Endothelial cell of umbilical vein (primary cell): ENCODE measurements at regions not wholly inside any gene's neighbourhood (a gene's known extent, or its start where the extent isn't known, plus 50 kb on each side); places are given as distances from the start of the nearest gene placed in this dataset.

Experiments
- BruUV-seq: library from RNA; stranded (reverse); fragments of 400-500 nt; replicated peaks from 2 replicates; lab custom pipeline; 2021; lab: Mats Ljungman, UMichigan
- CTCF ChIA-PET: fragments of 300-600, 350-600 bp; sonication (Branson Sonifier 250); formaldehyde crosslinking; loops from one replicate; lab custom pipeline; 2021; ENCODE audit warnings: antibody characterized with exemption, inconsistent platforms; lab: Charles Lee
- POLR2A ChIA-PET: fragments of 300-600, 350-600 bp; sonication (Branson Sonifier 250); formaldehyde crosslinking; loops from one replicate; lab custom pipeline; 2021; ENCODE audit warnings: antibody characterized with exemption, inconsistent platforms; lab: Charles Lee
- DNase-seq: peaks from one replicate; pipeline ENCODE4 v3.0.0-alpha.2; 2011; ENCODE audit warnings: low read depth, low spot score
- FAIRE-seq: peaks from 2 replicates; lab custom pipeline; 2011; peaks lifted over from hg19 to GRCh38; lab: Jason Lieb, UNC
- H2AFZ ChIP-seq: 2 replicates; pipeline ENCODE4 v1.6.0; 2012; ENCODE audit warnings: low read depth, low read length, control low read depth, inconsistent platforms
- H3K27ac ChIP-seq: 2 replicates; pipeline ENCODE4 v1.5.1; 2011; ENCODE audit warnings: low read depth, mild to moderate bottlenecking, control low read depth, low read length, moderate library complexity; ENCODE audit not compliant: insufficient read depth
- H3K27me3 ChIP-seq, 2 experiments: 2 replicates each; pipeline versions ENCODE4 v1.6.0 to v1.6.1; 2011; ENCODE audit warnings: low read length in 2 of 2, mixed read lengths in 1 of 2; ENCODE audit not compliant: control insufficient read depth in 2 of 2, insufficient read depth in 2 of 2
- H3K36me3 ChIP-seq, 2 experiments: 2 replicates in 1 of 2; 3 replicates in 1 of 2; pipeline ENCODE4 v1.5.1; 2011; ENCODE audit warnings: low read length in 2 of 2, mild to moderate bottlenecking in 1 of 2, moderate library complexity in 1 of 2; ENCODE audit not compliant: control insufficient read depth in 2 of 2, insufficient read depth in 2 of 2; ENCODE audit errors: extremely low read depth in 1 of 2
- H3K4me1 ChIP-seq: 3 replicates; pipeline ENCODE4 v1.5.1; 2011; ENCODE audit warnings: mild to moderate bottlenecking, low read length; ENCODE audit not compliant: control insufficient read depth, insufficient read depth; ENCODE audit errors: extremely low read depth
- H3K4me2 ChIP-seq: 2 replicates; pipeline ENCODE4 v1.6.1; 2011; ENCODE audit warnings: low read length, control low read depth, mixed read lengths; ENCODE audit not compliant: insufficient read depth
- H3K4me3 ChIP-seq, 3 experiments: fragments of 200-600 bp in 1 of 3; sonication (generic), shearing (Covaris generic) in 1 of 3; replicated peaks in 1 of 3; 2 replicates each; pipeline ENCODE4 v1.5.1; 2011 to 2016; ENCODE audit warnings: control low read depth in 3 of 3, low read length in 3 of 3, mild to moderate bottlenecking in 2 of 3, inconsistent platforms in 1 of 3, low read depth in 1 of 3, moderate library complexity in 1 of 3; ENCODE audit not compliant: insufficient read depth in 1 of 3
- H3K79me2 ChIP-seq: 2 replicates; pipeline ENCODE4 v1.6.0; 2012; ENCODE audit warnings: low read length, inconsistent platforms; ENCODE audit not compliant: control insufficient read depth, insufficient read depth
- H3K9ac ChIP-seq: replicated peaks from 2 replicates; pipeline ENCODE3; 2011; ENCODE audit warnings: low read length, control low read depth; ENCODE audit not compliant: insufficient read depth; ENCODE audit errors: extremely low read depth
- H3K9me1 ChIP-seq: replicated peaks from 3 replicates; pipeline ENCODE4 v1.6.0; 2011; ENCODE audit warnings: mild to moderate bottlenecking, low read length; ENCODE audit not compliant: control insufficient read depth, insufficient read depth; ENCODE audit errors: extremely low read depth
- H3K9me3 ChIP-seq: replicated peaks from 2 replicates; pipeline ENCODE4 v1.5.1; 2012; ENCODE audit warnings: low read length, inconsistent platforms; ENCODE audit not compliant: control insufficient read depth, insufficient read depth
- H4K20me1 ChIP-seq: replicated peaks from 2 replicates; pipeline ENCODE3; 2011; ENCODE audit warnings: mild to moderate bottlenecking, low read length; ENCODE audit not compliant: control insufficient read depth, insufficient read depth; ENCODE audit errors: extremely low read depth
- EZH2 ChIP-seq: IDR thresholded peaks from 2 replicates; pipeline ENCODE4 v1.6.1; 2012; ENCODE audit warnings: borderline replicate concordance, low read depth, mild to moderate bottlenecking, moderate library complexity, low read length, inconsistent platforms; ENCODE audit not compliant: severe bottlenecking
- FOS ChIP-seq: IDR thresholded peaks from 2 replicates; pipeline ENCODE4 v1.6.1; 2011; ENCODE audit warnings: mild to moderate bottlenecking, low read length, moderate library complexity, borderline replicate concordance; ENCODE audit not compliant: insufficient read depth
- GATA2 ChIP-seq: IDR thresholded peaks from 2 replicates; pipeline ENCODE4 v1.7.0; 2011; ENCODE audit warnings: low read depth, mild to moderate bottlenecking, moderate library complexity, mixed read lengths, low read length; ENCODE audit not compliant: insufficient read length, insufficient read depth
- JUN ChIP-seq: IDR thresholded peaks from 2 replicates; pipeline ENCODE4 v1.6.1; 2011; ENCODE audit warnings: borderline replicate concordance, low read depth; ENCODE audit not compliant: insufficient read length, insufficient read depth
- MYC ChIP-seq: IDR thresholded peaks from one replicate; pipeline ENCODE4 v1.6.1; 2011; ENCODE audit warnings: mild to moderate bottlenecking, low read depth, low read length
- POLR2A ChIP-seq: IDR thresholded peaks from 2 replicates; pipeline ENCODE4 v1.6.1; 2012; ENCODE audit warnings: low read depth, mild to moderate bottlenecking, control low read depth, low read length
- POLR2AphosphoS5 ChIP-seq: IDR thresholded peaks from 2 replicates; pipeline ENCODE4 v1.6.1; 2012; ENCODE audit warnings: low read depth, mild to moderate bottlenecking, control low read depth, low read length, moderate library complexity; ENCODE audit not compliant: insufficient read depth
- dilution Hi-C: fragments of 300-500 bp; cut with MboI; formaldehyde crosslinking; loops from one replicate; pipeline ENCODE4 v1.15.0; 2019; ENCODE audit warnings: low sequenced_read_pairs; ENCODE audit not compliant: extremely low pct_ligation_motif_present
- intact Hi-C: fragments of 100-400 bp; cut with micrococcal nuclease; formaldehyde crosslinking; loops from one replicate; pipeline ENCODE4 v1.10.0; 2022
- TF ChIP-seq, protein P1 (sequence below), 2 donors: IDR thresholded peaks; 1 replicate in 1 of 2; 2 replicates in 1 of 2; pipeline ENCODE4 v1.5.1; 2011; ENCODE audit warnings: low read length in 2 of 2, mild to moderate bottlenecking in 2 of 2, moderate library complexity in 2 of 2, control low read depth in 1 of 2, inconsistent platforms in 1 of 2, low read depth in 1 of 2; ENCODE audit not compliant: insufficient read depth in 1 of 2; ENCODE audit errors: extremely low read depth in 1 of 2
- TF ChIP-seq, protein P2 (sequence below): IDR thresholded peaks from 2 replicates; pipeline ENCODE4 v1.6.1; 2011; ENCODE audit not compliant: insufficient read depth, insufficient read length

DNA sequence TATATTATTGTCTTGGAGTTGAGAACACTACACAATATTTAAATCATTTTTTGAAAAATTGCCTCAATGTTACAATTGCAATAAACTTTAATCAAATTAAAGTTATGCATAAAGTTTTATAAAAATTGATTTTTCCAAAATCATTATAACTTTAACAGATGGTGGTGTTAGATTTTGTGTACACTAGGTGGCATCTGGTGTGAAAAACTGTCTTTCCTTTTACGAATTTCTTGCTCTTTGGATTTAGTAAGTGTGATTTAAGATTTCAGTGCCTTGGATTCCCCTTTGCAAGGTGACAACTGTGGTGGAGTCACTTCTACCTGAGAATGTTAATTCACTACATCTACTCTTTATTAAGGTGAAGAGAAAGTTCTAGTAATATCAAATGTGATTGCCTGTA, 91.6 kb downstream of the AREG start:
- BruUV-seq: no TSS peak
- intact Hi-C loops (loop anchor here (1.0 to 10.0 kb wide), 5 partner anchors 87 to 302 kb away; no protein-coding TSS in a partner anchor), dilution Hi-C loops (loop anchor here (25.0 kb wide), 1 partner anchor 149 kb away; no protein-coding TSS in a partner anchor)
- TF ChIP-seq, protein P1, sequence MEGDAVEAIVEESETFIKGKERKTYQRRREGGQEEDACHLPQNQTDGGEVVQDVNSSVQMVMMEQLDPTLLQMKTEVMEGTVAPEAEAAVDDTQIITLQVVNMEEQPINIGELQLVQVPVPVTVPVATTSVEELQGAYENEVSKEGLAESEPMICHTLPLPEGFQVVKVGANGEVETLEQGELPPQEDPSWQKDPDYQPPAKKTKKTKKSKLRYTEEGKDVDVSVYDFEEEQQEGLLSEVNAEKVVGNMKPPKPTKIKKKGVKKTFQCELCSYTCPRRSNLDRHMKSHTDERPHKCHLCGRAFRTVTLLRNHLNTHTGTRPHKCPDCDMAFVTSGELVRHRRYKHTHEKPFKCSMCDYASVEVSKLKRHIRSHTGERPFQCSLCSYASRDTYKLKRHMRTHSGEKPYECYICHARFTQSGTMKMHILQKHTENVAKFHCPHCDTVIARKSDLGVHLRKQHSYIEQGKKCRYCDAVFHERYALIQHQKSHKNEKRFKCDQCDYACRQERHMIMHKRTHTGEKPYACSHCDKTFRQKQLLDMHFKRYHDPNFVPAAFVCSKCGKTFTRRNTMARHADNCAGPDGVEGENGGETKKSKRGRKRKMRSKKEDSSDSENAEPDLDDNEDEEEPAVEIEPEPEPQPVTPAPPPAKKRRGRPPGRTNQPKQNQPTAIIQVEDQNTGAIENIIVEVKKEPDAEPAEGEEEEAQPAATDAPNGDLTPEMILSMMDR (IDR thresholded peaks at IDR 0.05; ENCODE audit: extremely low read depth in 1 of 2, insufficient read depth in 1 of 2, low read depth in 1 of 2, low read length in 2 of 2): peak in 1 of 2 donors; percentile 11
- no peak for TF ChIP-seq JUN
- Histone ChIP-seq H3K9me1 (no peaks in the 10 kb centered on the region), H3K9ac (no peak overlapping the region), H3K4me2 (no peak overlapping the region), H3K79me2 (no peaks in the 10 kb centered on the region), H4K20me1 (no peaks in the 10 kb centered on the region), H3K4me3 (no peak overlapping the region), H3K9me3 (no peaks in the 10 kb centered on the region), H3K4me1 (peaks cover 10% of the 10 kb centered on the region), H3K27ac (no peak overlapping the region), H3K36me3 (no peaks in the 10 kb centered on the region), H2AFZ (no peak overlapping the region), H3K27me3 (no peaks in the 10 kb centered on the region)
- DNase-seq: peak; percentile 47
- ChIA-PET CTCF (interaction anchor here (1.2 to 4.2 kb wide), 7 partner anchors 85 to 159 kb away, joined by 4 to 44 read pairs (median 6); no protein-coding TSS in a partner anchor), POLR2A (no interaction called here)
- peak; percentile 26 for FAIRE-seq

DNA sequence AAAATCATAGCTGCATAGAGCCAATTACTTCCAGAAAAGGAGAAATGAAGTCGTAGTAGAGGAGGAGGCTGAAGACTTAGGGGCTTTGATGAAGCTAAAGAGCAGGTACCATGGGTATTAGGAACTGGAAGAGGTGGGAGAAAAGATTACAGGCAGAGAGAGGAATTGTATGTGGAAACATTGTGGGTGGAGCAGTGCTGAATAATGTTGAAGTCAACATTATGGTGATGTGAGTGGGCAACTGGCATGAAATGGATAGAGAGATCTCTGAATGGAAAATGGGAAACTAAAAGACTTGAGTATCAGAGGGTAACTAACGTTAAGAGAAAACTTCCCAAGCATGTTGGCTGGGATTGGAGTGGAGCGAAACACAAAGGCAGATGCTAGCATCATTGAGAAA, 92.5 kb downstream of the AREG start:
- no peak for TF ChIP-seq MYC
- TF ChIP-seq POLR2A: no peak
- TF ChIP-seq EZH2: no peak
- TF ChIP-seq, protein P2, sequence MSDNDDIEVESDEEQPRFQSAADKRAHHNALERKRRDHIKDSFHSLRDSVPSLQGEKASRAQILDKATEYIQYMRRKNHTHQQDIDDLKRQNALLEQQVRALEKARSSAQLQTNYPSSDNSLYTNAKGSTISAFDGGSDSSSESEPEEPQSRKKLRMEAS: no peak
- TF ChIP-seq GATA2: no peak
- no peak for TF ChIP-seq JUN
- TF ChIP-seq FOS: no peak
- no peak for TF ChIP-seq POLR2AphosphoS5
- TF ChIP-seq, protein P1 (IDR thresholded peaks at IDR 0.05; ENCODE audit: extremely low read depth in 1 of 2, insufficient read depth in 1 of 2, low read depth in 1 of 2, low read length in 2 of 2): no peak
- H3K9me1 ChIP-seq: no peaks in the 10 kb centered on the region
- no peak for FAIRE-seq
- BruUV-seq: no TSS peak
- intact Hi-C loops (loop anchor here (10.0 kb wide), 1 partner anchor 303 kb away; no protein-coding TSS in a partner anchor), dilution Hi-C loops (loop anchor here (25.0 kb wide), 1 partner anchor 150 kb away; no protein-coding TSS in a partner anchor)
- H3K9me3 ChIP-seq: no peaks in the 10 kb centered on the region
- no peak for DNase-seq
- no peak overlapping the region for H3K9ac ChIP-seq
- ChIA-PET CTCF (interaction anchor here (0.8 to 4.2 kb wide), 14 partner anchors 54 to 216 kb away, joined by 3 to 44 read pairs (median 6); no protein-coding TSS in a partner anchor), POLR2A (no interaction called here)
- no peak overlapping the region for H3K27ac ChIP-seq
- H4K20me1 ChIP-seq: no peaks in the 10 kb centered on the region
- no peak overlapping the region for H3K4me2 ChIP-seq
- peaks cover 10% of the 10 kb centered on the region for H3K4me1 ChIP-seq
- H3K27me3 ChIP-seq: no peaks in the 10 kb centered on the region
- no peak overlapping the region for H3K4me3 ChIP-seq
- no peaks in the 10 kb centered on the region for H3K79me2 ChIP-seq
- H2AFZ ChIP-seq: no peak overlapping the region
- no peaks in the 10 kb centered on the region for H3K36me3 ChIP-seq
